GM19023 (cell line): ENCODE measurements at regions not wholly inside any gene's neighbourhood (a gene's known extent, or its start where the extent isn't known, plus 50 kb on each side); places are given as distances from the start of the nearest gene placed in this dataset.

Experiments used
- ATAC-seq: cut with Tn5 transposase; IDR thresholded peaks from one replicate; pipeline ENCODE4 v1.9.1; 2021; ENCODE audit warnings: mild to moderate bottlenecking, moderate library complexity; ENCODE audit not compliant: unreplicated experiment

DNA sequence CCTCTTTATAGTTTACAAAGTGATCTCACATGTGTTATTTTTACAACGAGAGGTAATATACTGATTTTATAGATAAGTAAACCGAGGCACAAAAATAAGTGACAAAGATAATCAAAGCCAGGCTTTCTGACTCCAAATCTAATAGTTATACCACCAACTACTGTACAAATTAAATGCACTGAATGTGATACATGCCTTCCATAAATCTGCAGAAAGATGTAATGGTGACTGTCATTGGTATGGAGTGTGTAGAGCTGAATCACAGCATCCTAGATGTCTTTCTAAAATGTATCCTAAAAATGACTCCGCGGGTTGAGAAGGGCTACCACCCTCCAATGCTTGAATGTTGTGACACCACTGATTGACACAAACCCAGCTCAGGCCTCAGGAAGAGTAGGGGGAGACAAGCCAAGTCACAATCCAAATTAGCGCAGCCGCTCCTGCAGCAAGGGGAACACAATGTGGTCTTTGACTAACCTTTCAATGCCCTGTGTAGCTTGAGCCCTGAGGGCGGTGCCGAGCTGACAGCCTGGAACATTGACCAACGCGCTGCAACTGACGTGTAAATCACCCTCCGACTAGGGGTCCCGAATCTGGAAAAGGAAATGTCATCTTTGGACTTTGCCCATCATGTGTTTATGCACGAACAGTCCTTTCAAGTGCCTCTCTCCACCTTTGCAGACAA, 136.8 kb downstream of the OLIG3 start:
- ATAC-seq = no peak

DNA sequence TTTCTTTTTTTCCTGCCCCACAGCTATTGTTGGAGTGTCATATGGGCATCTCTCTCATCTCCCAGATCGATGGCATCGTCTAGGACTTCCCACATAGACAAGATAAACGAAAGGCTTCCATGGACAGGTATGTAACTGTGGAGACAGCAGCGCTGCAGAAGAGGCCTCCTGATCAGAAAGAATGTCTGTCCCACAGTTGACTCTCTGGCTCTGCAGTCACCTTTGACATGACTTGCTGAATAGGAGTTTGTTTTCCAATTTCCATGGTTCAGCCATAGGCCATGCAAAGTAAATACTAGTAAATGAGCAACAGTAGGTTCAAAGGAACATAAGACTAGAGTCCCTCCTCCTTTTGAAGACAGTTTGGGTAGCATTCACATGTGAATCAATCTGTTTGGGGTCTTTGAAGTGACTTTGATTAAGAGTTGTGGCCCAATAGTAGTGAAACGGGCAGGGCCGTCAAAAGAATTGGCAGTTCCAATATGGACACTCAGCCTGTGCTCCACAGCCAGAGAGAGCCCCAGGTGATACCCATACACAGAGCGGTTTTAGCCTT, 134.7 kb upstream of the IFNGR1 start:
- no peak for ATAC-seq

DNA sequence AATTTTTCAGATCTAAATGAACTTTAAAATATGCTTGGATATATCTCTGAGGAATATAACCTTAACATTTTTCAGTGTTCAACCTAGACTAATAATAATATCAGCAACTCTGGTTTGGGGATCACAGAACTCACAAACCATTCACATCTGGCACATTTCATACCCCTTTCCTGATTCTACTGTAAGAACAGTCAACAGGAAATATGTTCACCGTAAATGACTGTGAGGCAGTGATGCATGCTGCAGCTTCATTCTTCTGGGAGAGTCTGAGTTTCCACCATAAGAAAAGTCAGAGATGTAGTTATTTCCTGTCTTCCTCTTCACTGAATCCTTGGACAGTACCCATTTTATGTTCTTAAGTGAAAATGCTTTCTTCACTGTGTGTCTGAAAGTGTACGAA, 134.2 kb upstream of the IFNGR1 start:
- ATAC-seq = no peak

DNA sequence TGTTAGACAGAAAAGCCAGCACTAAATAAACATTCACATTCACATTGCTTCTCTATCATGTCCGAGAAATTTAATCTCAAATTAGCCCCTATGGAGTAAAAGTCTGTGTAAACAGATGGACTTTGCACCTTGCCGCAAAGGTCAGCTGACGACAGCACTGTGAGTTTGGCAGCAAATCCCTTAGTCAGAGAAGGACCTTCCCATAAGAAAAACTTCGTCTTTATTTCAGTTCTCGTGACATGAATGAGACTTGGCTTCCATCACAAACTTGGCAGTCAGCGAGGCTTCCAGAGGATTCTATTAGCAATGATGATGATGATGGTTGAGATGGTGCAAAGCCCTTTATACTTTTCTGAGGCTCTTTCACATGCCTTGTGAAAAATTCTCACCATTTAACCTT, 133.7 kb upstream of the IFNGR1 start:
- ATAC-seq = no peak

DNA sequence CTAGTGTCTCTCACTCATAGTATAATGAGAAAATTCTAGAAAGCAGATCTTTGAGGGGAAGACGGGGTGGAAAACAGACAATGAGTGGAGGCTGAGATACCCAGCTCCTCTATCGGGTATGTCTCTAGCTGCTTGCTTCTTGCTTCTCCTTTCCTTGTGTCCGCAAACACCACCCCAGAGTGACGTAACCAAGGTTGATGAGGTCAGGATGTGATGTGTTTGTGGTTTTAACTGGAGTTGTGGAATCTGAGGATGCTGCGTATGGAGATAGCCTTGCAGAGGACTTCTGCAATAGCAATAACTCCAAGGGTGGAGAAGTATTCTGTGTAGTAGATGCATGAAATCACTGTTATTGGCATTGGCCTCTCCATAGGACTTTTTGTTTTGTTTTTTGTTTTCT, 132.7 kb upstream of the IFNGR1 start:
- no peak for ATAC-seq

DNA sequence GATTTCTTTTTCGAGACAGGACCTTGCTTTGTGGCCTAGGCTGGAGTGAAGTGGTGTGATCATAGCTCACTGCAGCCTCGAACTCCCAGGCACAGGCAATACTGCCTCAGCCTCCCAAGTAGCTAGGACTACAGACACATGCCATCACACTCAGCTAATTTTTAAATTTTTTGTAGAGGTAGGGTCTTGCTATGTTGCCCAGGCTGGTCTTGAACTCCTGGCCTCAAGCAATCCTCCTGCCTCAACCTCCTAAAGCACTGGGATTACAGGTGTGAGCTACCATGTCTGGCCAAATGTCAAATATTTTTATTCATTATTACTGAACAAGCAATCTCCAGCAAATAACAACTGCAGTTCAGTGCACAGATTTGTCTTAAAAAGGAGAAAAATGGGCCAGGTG, 131.7 kb upstream of the IFNGR1 start:
- no peak for ATAC-seq

DNA sequence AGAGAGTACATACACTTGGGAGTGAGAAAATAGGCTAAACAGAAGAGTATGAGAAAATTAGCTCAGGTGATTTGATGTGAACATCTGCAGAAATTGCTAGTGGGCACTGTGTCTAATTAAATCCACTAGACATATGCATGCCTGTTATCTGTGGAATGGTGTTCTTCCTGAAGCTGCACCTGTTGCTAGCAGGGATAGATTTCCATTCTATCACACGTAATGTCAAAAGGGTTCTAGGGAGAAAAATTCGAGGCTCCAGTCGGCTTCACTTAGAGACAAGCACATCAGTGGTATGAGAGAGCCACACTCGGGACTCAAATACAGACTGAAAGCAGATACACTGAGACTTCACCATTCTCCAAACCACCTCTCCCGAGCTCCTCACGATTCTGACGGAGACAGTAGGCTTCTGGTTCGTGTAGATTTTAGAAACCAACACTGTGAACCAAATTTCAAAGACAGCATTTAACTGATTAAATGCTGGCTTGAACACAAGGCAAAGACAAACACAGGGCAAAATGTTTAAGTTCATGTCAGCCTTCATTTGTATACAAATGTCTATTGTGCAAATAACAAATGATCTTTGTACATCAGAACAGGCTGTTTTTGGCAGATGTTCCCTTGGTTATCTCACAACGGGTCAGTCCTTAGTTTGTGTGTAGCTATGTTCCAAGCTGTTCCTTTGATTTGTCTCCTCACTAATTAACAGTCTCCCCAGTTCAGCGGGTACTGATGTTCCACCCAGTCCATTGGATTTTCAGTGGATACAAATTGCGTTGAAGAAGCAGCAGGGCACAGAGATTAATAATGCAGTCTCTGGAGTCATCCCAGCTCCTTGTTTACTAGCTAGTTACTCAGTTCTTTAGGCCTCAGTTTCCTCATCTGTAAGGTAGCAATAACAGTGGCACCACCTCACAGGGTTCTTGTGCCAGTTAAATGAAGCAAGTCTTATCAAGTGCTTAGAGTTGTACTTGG, 131.0 kb upstream of the IFNGR1 start:
- no peak for ATAC-seq

DNA sequence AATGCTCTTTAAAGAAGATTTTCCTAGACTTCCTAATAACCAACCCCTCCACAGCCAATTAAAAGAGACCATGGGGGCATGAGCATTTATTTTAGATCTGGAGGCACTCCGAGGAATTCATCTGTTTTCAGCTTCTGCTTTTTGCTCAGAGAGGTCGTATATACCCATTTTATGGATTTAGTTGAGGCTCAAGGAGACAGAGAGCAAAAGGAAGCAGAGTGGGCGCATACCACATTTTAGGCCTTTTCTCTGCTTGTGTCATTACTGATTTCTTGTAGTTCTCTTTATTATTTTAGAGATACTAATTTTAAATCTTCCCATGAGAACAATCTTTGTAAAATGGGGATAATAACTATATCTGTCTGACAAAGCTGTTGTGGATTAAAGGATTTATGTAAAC, 129.6 kb upstream of the IFNGR1 start:
- no peak for ATAC-seq

DNA sequence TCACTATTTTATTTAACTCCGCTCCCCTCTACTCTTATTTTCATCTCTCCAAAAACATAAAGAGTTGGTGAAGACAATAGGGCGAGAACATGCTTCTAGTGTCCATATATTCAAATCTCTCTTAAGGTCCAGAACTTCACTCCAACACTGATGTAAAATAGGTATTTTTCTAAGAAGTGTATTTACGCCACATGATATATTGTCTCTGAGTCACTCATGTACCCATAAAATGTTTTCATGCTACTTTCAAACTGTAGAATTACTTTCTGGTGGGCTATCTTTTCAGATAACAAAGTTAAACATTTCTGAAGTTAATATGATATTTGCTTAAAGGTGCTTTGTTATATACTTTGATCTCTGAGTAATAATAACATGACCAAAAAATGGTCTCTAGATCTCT, 124.1 kb upstream of the IFNGR1 start:
- no peak for ATAC-seq

DNA sequence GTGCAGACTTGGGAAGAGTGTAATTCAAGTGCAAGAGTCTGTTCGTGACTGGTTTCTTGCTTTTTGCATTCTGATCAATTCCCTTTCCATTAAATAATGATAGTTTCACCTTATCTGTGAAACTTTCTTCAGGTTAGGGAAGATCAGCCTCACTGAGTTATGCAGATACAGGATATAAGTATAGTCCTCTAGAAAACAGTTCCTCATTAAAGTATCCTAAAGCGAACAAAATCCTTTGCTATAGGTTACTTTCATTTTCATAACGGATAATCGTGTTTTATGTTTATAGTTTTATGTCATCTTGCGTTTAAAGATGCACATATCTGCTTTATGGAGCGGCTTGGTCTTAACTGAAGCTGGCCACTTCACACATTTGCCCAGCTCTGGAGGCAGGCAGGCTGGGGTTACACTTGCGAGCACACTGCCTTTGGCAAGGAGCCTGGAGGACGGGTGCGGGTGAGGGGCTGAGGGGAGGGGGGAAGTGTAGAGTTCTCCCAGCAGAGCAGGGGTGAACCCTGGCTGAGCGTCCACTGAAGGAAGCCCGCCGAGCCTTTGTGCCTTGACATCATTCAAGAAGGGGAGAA, 123.5 kb upstream of the IFNGR1 start:
- no peak for ATAC-seq

DNA sequence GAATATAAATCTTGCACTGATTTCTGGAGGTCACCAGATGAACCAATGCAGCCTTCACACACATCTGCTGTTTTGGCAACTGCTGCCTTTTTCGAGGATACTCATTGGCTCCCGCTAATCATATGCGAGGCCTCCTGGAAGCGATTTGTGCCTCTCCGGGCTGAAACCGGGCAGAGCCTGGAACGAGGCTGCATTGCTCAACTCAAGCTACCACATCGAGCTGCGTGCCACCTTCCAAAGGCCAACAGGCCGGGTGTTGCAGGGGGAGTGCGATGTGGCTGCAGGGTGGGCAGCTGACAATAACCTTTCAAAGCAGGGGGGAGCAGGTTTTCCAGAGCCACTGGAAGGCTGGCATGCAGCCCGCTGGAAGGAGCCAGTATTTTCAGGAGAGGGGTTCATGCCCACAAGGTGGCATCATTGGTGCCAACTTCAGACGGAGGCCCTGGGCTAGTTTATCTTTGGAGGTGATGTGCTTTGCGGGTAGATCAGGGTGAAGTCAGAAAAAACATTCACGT, 122.6 kb upstream of the IFNGR1 start:
- ATAC-seq = no peak

DNA sequence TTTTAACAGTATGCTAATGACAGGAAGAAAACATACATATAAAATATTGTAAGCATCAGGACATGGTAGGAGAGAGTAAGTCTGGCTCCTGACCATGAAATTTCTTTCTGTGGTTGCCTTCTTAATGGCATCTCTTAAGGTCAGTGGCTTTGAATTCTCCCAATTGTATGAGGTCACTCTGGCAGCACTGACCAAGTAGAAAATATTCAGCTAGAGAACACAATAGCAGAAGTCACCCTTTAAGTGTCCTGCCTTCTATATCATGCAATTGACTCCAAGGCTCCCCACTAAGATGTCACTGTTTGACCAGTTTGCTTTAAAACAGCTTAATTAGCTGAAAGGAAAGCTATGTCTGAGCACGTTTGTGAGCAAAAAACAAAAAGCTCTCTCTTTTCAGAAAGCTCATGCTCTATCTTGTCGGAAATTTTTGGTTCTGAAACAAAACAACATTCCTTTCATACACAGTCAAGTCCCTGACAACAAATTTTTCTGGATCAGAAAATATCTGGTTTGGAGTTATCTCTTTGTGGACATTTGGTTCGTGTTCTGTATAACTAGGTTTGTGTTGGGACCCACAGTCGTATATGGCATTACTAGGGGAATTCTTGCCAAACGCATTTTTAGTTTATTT, 120.9 kb upstream of the IFNGR1 start:
- no peak for ATAC-seq

DNA sequence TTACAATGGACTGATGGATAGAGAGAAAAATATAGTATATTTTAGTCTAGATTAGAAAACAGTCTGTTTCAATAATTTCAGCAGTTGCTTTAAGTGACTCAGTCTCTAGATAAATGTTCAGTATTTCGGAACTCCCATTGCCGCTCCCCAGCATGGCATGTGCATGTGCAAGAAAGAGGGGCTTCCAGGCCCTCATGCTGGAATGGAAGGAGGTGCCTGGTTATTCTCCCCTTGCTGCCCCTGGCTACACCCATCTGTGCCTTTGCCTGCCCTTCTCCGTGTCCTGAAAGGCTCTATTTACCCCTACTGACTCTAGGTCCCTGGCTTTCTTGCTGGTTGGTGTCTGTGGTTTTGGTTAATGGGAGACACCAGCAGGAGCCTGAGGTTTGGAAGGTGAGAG, 115.7 kb upstream of the IFNGR1 start:
- no peak for ATAC-seq

DNA sequence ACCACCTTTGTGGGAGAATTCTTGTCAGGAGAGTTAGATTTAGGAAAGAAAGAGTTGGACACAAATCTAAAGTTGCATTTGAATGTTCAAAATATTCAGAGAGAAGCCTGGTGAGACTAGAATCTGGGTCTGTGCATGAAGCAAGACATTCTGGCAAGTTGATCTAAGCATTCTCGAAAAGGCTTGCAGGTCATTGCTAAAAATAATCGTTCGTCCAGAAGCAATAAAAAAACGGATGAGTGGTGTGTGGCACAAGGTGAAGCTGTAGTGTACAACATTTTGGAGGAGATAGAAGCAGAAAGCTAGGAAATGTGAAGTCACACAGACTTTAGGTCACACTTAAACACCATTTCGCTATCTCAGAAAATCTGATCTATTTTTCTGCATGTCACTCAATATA, 114.9 kb upstream of the IFNGR1 start:
- no peak for ATAC-seq

DNA sequence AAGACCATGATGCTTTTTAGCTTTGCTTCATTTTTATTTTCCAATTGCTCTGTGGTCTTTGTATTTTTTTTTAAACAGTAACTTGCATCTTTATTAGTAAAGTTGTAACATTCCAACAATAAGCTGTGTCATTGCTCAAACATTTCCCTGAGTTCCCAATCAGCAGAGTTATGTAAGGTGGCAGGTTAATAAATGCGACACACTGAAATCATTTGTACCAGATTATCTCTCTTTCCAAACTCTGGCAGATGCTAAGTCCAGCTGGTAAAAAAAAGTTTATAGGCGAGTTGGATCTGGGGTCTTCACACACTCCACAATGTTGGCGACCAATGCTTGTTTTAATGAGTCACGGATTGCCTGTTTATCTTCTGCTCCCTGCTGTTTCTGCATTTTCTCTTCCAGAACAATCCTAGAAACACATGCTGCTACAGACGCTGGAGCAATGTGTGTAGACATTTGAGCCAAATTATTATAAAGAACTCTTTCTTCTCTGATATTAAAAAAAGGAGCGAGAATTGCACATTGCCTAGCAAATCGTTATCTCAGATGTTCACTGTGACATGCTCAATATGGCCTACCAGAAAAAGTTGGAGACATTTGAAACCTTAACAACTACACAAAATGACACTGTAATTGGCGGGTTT, 113.6 kb upstream of the IFNGR1 start:
- no peak for ATAC-seq

DNA sequence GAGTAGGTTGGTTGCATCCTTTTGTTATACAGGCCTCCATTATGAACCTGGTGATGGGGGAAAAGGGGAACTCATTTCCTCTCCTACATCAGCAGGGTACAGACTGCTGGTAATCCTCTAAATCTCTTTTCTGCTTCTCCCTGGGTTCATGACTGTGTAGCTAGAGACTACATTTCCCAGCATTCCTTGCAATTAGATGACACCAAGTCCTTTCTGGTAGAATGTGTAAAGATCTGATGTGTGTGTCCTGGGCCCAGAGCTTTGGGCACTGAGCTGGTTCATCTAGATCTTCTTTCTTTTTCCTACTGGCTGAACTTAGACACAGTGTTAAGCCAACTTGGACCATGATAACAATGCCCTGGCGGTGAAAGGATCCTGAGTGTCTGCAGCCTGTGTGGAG, 104.7 kb upstream of the IFNGR1 start:
- ATAC-seq = no peak

DNA sequence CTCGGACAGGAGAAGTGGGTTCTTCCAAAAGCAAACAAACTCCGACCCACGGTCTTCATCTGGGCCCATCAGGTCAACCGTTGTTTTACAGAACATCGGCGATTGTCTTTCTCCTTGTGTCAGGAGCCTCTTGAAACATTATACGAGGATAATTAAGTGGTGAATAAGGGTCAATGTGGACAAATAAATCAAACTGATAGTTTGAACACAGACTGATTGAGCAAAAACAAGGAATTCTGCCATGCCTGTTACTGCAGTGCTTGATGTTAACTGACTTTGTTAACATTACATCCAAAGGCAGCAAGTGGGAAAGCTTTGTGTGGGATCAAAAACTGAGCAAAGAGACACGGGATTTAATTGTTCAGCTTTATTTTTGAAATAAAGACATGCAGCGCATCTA, 101.1 kb upstream of the IFNGR1 start:
- ATAC-seq = no peak

DNA sequence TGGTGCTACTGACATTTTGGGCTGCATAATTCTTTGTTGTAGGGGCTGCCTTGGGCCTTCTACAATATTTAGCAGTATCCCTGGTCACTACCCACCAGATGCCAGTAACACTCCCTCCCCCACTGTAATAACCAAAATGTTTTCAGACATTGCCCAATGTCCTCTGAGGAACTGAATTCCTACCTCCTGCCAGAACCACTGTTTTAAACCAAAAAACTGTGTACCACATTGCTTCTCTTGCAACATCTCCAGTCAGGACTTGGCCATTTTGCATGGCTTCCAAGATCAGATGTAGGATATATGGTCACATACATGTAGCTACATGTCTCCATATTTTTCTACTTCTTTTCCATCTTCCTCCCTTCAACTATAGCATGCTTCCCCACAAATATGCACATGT, 97.4 kb upstream of the IFNGR1 start:
- ATAC-seq = no peak

DNA sequence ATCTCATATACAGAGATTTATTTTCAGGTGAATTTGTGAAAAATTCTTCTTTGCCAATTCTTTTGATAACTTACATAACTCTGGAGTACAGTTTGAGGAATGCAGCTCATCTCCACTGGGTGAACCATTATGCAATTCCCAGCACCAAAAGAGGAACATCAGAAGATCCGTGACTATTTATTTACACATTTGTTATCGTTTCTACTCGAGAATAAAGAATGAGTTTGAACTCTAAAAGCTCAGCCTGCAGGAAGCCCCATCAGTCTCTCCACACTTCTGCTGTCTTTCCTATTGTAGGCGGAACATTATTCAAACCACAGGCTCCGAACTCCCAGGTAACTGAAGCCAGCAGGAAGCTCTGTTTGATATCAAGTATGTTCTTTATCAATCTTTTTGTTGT, 95.9 kb upstream of the IFNGR1 start:
- ATAC-seq = no peak
